ENCODE measurements at regions not wholly inside any gene's neighbourhood (a gene's known extent, or its start where the extent isn't known, plus 50 kb on each side); places are given as distances from the start of the nearest gene placed in this dataset.

DNA sequence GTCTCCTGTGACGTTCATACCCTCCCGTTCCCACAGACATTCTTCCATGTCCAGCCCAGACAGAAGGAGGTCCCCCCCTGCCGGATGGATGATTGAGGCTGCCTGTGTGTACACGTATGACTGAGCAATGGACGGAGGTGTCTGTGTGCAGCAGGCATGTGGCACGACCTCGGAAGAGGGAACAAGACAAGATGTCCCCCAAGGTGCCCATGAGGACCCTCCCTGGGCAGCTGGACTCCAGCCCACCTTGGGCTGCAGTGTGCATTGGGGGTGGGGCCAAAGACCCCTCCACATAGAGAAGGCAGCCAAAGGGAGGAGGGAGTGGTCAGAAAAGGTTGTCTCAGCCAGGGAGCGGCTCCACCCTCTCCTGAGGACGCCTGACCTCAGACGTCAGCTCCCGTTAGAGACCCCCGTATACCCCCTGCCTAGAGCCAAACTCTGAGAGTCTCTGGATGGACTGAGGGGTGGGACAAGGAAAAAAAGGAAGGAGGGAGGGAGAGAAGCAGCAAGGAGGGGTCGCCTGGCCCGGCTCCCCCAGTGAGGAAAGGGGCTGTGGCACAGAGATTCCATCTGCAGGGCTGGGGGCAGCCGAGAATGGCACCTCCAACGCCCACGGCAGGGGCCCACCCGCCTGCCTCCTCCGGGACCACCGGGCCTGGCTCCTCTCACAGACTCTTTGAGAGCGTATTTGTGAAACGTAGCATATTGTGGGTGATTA lies 92.9 kb upstream of the BHLHE23 start:
- peaks cover 0 to 63% of the 10 kb centered on the region in 2 donors for H3K27me3 ChIP-seq
- no peak for DNase-seq (ENCODE audit: low spot score in 2 of 2)
- WGBS, 2 donors: 34 to 37% methylated on average over 22 of the region's 22 CpGs
- H3K27ac ChIP-seq: no peak overlapping the region
- no peaks in the 10 kb centered on the region for H3K36me3 ChIP-seq
- H3K9me3 ChIP-seq: no peaks in the 10 kb centered on the region
- TF ChIP-seq POLR2A (IDR thresholded peaks at IDR 0.05): no peak
- TF ChIP-seq, protein P1, sequence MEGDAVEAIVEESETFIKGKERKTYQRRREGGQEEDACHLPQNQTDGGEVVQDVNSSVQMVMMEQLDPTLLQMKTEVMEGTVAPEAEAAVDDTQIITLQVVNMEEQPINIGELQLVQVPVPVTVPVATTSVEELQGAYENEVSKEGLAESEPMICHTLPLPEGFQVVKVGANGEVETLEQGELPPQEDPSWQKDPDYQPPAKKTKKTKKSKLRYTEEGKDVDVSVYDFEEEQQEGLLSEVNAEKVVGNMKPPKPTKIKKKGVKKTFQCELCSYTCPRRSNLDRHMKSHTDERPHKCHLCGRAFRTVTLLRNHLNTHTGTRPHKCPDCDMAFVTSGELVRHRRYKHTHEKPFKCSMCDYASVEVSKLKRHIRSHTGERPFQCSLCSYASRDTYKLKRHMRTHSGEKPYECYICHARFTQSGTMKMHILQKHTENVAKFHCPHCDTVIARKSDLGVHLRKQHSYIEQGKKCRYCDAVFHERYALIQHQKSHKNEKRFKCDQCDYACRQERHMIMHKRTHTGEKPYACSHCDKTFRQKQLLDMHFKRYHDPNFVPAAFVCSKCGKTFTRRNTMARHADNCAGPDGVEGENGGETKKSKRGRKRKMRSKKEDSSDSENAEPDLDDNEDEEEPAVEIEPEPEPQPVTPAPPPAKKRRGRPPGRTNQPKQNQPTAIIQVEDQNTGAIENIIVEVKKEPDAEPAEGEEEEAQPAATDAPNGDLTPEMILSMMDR (IDR thresholded peaks at IDR 0.05): no peak
- TF ChIP-seq EP300 (IDR thresholded peaks at IDR 0.05): no peak
- H3K4me1 ChIP-seq: peaks cover 0 to 8% (median 0%) of the 10 kb centered on the region in 4 donors
- H3K4me3 ChIP-seq: no peak overlapping the region

DNA sequence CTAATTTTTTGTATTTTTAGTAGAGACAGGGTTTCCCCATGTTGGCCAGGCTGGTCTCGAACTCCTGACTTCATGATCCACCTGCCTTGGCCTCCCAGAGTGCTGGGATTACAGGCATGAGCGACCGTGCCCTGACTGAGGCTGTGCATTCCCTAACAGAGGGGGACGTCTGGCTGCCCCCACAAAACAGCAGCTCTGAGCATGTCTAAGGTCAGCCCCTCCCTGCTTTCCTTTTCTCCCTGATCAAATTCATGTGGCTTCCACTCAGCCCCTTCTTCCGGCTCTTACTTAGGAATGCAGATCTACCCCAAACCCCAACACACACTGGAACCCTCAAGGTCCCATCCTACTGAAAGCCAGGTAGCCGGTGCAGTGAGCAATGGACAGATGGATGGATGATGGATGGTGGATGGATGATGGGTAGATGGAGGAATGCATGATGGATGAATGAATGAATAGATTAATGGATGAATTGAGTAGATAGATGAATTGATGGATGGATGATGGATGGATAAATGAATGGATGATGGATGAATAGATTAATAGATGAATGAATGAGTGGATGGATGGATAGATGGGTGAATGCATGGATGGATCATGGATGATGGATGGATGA lies 91.5 kb upstream of the BHLHE23 start:
- Histone ChIP-seq H3K9me3 (no peaks in the 10 kb centered on the region), H3K27ac (no peak overlapping the region), H3K4me1 (peaks cover 0 to 8% (median 0%) of the 10 kb centered on the region in 4 donors), H3K27me3 (peaks cover 0 to 68% of the 10 kb centered on the region in 2 donors), H3K4me3 (no peak overlapping the region), H3K36me3 (no peaks in the 10 kb centered on the region)
- no peak for DNase-seq (ENCODE audit: low spot score in 2 of 2)
- WGBS, 2 donors: 67 to 82% methylated on average over 6 of the region's 6 CpGs
- TF ChIP-seq, protein P1 (IDR thresholded peaks at IDR 0.05): no peak
- no peak for TF ChIP-seq EP300 (IDR thresholded peaks at IDR 0.05)
- no peak for TF ChIP-seq POLR2A (IDR thresholded peaks at IDR 0.05)

DNA sequence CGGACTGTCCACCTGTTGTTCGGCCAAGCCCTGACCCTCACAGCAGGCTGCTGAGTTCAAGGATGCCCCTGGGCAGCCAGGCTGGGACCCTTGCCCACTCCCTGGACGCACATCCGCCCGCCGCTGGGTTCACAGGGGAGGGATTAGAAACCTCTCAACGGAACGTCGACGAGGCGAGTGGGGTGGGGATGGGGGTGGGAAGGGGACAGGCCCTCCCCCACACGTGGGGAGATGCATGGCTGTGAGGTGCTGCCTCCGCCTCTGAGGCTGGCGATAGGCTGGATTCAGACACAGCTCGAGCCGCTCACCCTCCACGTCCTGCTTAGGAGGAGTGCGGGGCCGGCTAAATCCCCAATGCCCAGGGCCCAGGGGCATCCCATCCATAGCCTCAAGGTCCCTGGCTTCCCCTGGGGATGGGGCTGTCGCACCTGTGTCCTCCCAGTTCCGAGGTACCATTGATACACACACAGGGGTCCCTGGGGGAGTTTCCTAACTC lies 90.6 kb upstream of the BHLHE23 start:
- H3K36me3 ChIP-seq: no peaks in the 10 kb centered on the region
- no peaks in the 10 kb centered on the region for H3K9me3 ChIP-seq
- H3K4me1 ChIP-seq: peaks cover 0 to 3% (median 0%) of the 10 kb centered on the region in 4 donors
- H3K27ac ChIP-seq: no peak overlapping the region
- H3K27me3 ChIP-seq: peaks cover 0 to 71% of the 10 kb centered on the region in 2 donors
- whole genome bisulfite sequencing, 2 donors: 71 to 77% methylated on average over 16 to 21 of the region's 21 CpGs
- no peak overlapping the region for H3K4me3 ChIP-seq
- no peak for DNase-seq (ENCODE audit: low spot score in 2 of 2)
- TF ChIP-seq, protein P1 (IDR thresholded peaks at IDR 0.05): no peak
- TF ChIP-seq EP300 (IDR thresholded peaks at IDR 0.05): no peak
- no peak for TF ChIP-seq POLR2A (IDR thresholded peaks at IDR 0.05)

GRCh38 chr20:63096681-63097335 lies 90.0 kb upstream of the BHLHE23 start:
- peaks cover 0 to 2% (median 0%) of the 10 kb centered on the region in 4 donors for H3K4me1 ChIP-seq
- no peaks in the 10 kb centered on the region for H3K36me3 ChIP-seq
- peaks cover 0 to 76% of the 10 kb centered on the region in 2 donors for H3K27me3 ChIP-seq
- no peak for DNase-seq (ENCODE audit: low spot score in 2 of 2)
- no peak overlapping the region for H3K4me3 ChIP-seq
- no peak overlapping the region for H3K27ac ChIP-seq
- TF ChIP-seq, protein P1 (IDR thresholded peaks at IDR 0.05): no peak
- TF ChIP-seq POLR2A (IDR thresholded peaks at IDR 0.05) (no peak), EP300 (IDR thresholded peaks at IDR 0.05) (no peak)
- WGBS, 2 donors: 74 to 75% methylated on average over 10 to 12 of the region's 13 CpGs
- H3K9me3 ChIP-seq: no peaks in the 10 kb centered on the region
